ENCODE measurements at regions not wholly inside any gene's neighbourhood (a gene's known extent, or its start where the extent isn't known, plus 50 kb on each side); places are given as distances from the start of the nearest gene placed in this dataset.

GRCh38 chr6:126419901-126420300, 80.0 kb downstream of the CENPW start:
- intact Hi-C loops (cut with DNase I), result no loop called here
- no peak for DNase-seq

DNA sequence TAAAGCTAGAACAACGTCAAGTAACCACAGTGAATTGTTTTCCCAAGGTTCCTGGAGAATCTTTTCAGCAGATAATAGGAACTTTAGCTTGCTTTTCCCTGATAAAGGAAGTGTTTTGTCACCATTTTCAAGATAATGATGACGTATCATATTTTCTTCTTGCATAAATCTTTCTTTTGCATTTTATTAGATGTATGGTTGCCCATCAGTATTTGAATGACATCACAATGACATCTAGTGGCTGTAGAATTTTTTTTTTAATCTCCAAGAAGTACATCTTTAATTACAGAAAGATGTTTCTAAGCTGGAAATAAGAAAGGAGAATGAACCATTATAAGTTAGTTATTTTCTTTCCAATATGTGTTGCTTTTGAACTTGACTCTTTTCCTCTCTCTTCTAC, 83.0 kb downstream of the CENPW start:
- intact Hi-C loops (cut with DNase I), result no loop called here
- DNase-seq, result no peak

DNA sequence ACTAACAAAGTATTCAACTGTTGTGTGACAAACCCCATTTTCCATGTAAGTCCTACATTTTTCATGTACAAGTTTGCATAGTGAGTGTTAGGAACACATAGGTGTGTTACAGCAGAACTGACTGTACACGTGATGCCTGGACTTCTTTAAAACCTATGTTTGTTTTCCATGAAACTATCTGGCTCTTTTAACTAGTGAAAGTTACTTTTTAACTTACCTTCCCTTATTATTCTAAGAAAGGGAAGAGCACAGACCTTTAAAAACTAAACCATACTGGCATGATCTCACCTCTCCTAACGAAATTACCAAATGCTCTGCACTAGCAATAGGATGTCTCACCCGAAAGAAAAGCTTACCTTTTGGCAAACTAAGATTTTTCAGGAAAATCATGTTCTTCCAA, 87.8 kb downstream of the CENPW start:
- intact Hi-C loops (cut with DNase I), result no loop called here
- DNase-seq, result no peak

DNA sequence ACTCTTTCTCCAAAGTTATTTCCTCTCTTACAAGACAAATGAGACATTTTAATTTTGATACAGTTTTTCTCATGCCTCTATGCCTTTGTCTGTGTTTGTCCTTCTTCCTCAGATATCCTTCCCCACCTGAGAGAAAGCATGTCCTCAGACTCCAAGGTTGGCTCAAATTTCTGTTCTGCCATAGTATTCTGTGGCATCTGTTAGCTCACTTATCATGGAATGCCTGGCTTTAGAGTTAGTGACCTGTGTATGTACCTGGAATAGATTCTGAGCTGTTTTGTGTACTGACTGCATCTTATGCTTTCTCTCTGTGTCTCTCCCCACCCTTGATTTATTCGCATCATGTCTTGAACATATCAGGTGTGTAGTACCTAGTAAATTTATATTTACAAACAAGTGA, 90.0 kb downstream of the CENPW start:
- intact Hi-C loops (cut with DNase I), result no loop called here
- DNase-seq, result no peak

GRCh38 chr6:126432564-126432963, 92.6 kb downstream of the CENPW start:
- no peak for DNase-seq
- intact Hi-C loops (cut with DNase I), result no loop called here

GRCh38 chr6:126433927-126434326, 94.0 kb downstream of the CENPW start:
- intact Hi-C loops (cut with DNase I), result no loop called here
- DNase-seq, result no peak

GRCh38 chr6:126437205-126437604, 97.3 kb downstream of the CENPW start:
- no peak for DNase-seq
- intact Hi-C loops (cut with DNase I), result no loop called here

GRCh38 chr6:126439040-126439439, 99.1 kb downstream of the CENPW start:
- intact Hi-C loops (cut with DNase I), result no loop called here
- no peak for DNase-seq

- intact Hi-C loops (cut with DNase I), result no loop called here
- DNase-seq, result no peak
These were observed 101.0 kb downstream of the CENPW start for GRCh38 chr6:126440923-126441322.

DNA sequence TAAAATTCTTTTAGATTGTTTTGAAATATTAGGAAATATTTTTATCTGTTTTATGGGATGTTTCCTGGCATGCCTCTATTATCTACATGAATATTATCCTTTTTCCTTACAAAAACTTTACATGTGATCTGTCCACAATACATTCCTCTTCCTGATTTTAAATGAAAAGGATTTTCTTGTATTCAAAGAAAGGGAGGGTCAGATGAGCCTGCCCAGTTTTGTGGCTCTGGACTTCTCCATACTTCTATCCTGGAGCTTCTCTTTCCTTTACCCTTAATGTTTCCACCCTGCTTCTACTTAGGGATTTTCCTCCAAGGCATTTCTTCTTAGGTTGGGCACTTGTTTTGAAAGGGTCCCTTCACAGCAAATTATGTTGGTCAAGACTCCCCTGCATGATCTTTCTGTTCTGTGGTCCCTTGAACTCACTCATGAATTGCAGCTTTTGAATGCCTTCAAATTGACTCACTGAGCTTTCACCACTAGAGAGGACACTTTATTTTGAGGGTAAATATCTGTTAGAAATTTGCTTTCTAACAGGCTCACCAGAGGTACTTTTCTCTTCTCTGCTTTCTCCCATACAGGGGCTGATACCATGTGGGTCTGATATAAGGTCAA, 104.9 kb downstream of the CENPW start:
- DNase-seq, result no peak
- intact Hi-C loops (cut with DNase I), result no loop called here

- intact Hi-C loops (cut with DNase I), result no loop called here
- no peak for DNase-seq
These were observed 106.3 kb downstream of the CENPW start for GRCh38 chr6:126446248-126446647.

DNA sequence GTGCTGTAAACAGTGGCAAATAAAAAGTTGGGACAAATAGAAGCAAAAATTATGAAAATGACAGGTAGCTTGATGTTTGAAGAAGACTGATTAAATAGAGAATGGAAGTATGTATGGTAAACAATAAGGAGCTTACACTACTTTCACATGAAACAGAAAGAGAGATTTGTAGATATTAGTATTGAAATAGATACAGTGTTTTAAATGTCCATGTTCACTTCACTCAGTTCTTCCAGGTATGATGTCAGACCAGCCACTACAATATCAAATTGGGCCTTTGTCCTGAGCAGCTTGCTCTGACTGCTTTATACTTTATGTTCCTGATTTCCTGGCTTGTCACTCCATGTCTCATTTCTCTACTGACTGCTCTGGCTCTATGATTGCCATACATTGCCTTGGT, 107.5 kb downstream of the CENPW start:
- no peak for DNase-seq
- intact Hi-C loops (cut with DNase I), result no loop called here

GRCh38 chr6:126461045-126461444, 121.1 kb downstream of the CENPW start:
- no peak for DNase-seq

GRCh38 chr6:126464245-126464644, 124.3 kb downstream of the CENPW start:
- no peak for DNase-seq
- intact Hi-C loops (cut with DNase I), result no loop called here

More at GRCh38 chr6:126461045-126461444, 121.1 kb downstream of the CENPW start:
- intact Hi-C loops (cut with DNase I), result no loop called here

GRCh38 chr6:126475449-126475848, 135.5 kb downstream of the CENPW start:
- DNase-seq, result no peak
- intact Hi-C loops (cut with DNase I), result no loop called here

DNA sequence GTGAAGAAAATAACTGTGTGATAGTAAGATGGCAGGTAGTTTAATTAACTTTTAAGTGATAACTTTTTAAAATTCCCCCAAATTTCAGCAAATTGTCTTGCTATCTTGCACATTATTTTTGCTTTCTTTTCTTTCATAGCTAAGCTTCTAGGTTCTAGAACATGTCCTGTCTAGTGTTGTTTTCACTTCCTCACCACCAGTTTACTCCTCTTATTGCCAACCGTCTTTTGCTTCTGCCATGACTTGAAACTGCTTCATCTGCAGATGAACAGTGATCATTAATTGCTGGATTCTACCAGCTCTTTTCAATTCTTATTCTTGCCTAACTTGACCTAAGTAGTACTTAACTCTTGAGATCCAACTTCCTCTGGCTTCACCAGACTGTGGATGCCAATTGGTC, 137.8 kb downstream of the CENPW start:
- intact Hi-C loops (cut with DNase I), result no loop called here
- no peak for DNase-seq

GRCh38 chr6:126480268-126480667, 140.4 kb downstream of the CENPW start:
- intact Hi-C loops (cut with DNase I), result no loop called here

GRCh38 chr6:126481319-126481718, 141.4 kb downstream of the CENPW start:
- DNase-seq, result no peak
- intact Hi-C loops (cut with DNase I), result no loop called here

More at GRCh38 chr6:126480268-126480667, 140.4 kb downstream of the CENPW start:
- no peak for DNase-seq

DNA sequence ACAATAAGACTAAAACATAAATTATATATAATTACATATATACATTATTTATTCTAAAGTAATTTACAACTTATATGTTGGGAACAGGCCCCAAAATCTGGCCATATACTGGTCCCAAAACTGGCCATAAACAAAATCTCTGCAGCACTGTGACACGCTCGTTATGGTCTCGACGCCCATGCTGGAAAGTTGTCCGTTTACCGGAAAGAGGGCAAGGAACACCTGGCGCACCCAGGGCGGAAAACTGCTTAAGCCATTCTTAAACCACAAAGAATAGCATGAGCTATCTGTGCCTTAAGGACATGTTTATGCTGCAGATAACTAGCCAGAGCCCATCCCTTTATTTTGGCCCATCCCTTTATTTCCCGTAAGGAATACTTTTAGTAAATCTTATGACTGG, 164.9 kb downstream of the CENPW start:
- no peak for DNase-seq
- intact Hi-C loops (cut with DNase I), result no loop called here

- intact Hi-C loops (cut with DNase I), result no loop called here
- DNase-seq, result no peak
These were observed 173.3 kb downstream of the CENPW start for GRCh38 chr6:126513198-126513597.

DNA sequence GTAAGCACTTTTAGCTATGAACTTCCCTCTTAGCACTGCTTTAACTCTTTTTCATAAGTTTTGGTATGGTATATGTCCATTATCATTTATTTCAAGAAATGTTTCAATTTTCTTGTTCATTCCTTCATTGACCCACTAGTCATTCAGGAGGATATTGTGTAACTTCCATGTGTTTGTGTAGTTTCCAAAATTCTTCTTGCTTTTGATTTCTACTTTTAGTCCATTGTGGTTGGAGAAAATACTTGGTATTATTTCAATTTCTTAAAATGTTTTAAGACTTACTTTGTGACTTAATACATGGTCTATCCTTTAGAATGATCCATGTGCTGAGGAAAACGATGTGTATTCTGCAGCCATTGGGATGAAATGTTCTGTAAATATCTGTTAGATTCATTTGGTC, 176.5 kb downstream of the CENPW start:
- DNase-seq, result no peak
- intact Hi-C loops (cut with DNase I), result no loop called here

- intact Hi-C loops (cut with DNase I), result no loop called here
- DNase-seq, result no peak
These were observed 185.0 kb downstream of the CENPW start for GRCh38 chr6:126524811-126525326.

DNA sequence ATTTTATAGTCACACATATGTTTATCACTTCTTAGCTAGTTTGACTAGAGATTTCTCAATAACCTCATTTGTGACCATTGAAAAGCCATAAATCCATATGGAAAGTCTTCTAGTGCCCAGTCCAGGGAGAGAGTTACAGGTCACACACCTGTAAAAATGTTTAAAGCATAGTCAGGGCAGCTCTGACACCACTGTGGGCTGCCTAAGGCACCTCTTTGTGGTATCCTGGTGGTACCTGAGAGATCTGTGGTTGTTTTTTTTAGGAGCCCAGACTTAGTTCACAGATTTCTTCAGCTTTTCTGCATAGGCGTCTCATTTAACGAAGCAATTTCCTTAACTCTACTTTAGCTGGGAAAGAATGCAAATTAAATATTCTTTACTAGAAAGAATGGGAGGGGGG, 186.6 kb downstream of the CENPW start:
- no peak for DNase-seq
- intact Hi-C loops (cut with DNase I), result no loop called here
